Kidney glomerular epithelial cell (primary cell): ENCODE measurements at regions not wholly inside any gene's neighbourhood (a gene's known extent, or its start where the extent isn't known, plus 50 kb on each side); places are given as distances from the start of the nearest gene placed in this dataset.
"Not testable (repeated sequence)": the region's sequence is repeated elsewhere in the genome, so short reads cannot be mapped to it uniquely, and the experiment has no call there.

Experiments used
- DNase-seq: peaks from one replicate; lab custom pipeline; 2025; lab: John Stamatoyannopoulos, UW

- no peak for DNase-seq
These were observed 73.0 kb downstream of the GBP6 start for GRCh38 chr1:89436856-89437255.

GRCh38 chr1:89438301-89438700 lies 74.4 kb downstream of the GBP6 start:
- DNase-seq = not testable (repeated sequence)

- DNase-seq = no peak
These were observed 77.1 kb downstream of the GBP6 start for GRCh38 chr1:89440911-89441310.

- DNase-seq = no peak
These were observed 79.8 kb upstream of the LRRC8B start for GRCh38 chr1:89444791-89445190.

GRCh38 chr1:89451011-89451410 lies 73.6 kb upstream of the LRRC8B start:
- DNase-seq = peak; percentile 75

GRCh38 chr1:89453123-89453972 lies 71.3 kb upstream of the LRRC8B start:
- no peak for DNase-seq

- DNase-seq = peak; percentile 73
These were observed 69.6 kb upstream of the LRRC8B start for GRCh38 chr1:89454845-89455521.

GRCh38 chr1:89457046-89457445 lies 67.6 kb upstream of the LRRC8B start:
- DNase-seq = no peak

- no peak for DNase-seq
These were observed 65.5 kb upstream of the LRRC8B start for GRCh38 chr1:89459081-89459480.

- DNase-seq = no peak
These were observed 64.3 kb upstream of the LRRC8B start for GRCh38 chr1:89460325-89460724.

GRCh38 chr1:89462250-89462649 lies 62.4 kb upstream of the LRRC8B start:
- DNase-seq = no peak

GRCh38 chr1:89464008-89464407 lies 60.6 kb upstream of the LRRC8B start:
- DNase-seq = no peak

GRCh38 chr1:89465201-89465600 lies 59.4 kb upstream of the LRRC8B start:
- no peak for DNase-seq

GRCh38 chr1:89466307-89466930 lies 58.2 kb upstream of the LRRC8B start:
- DNase-seq = no peak

- no peak for DNase-seq
These were observed 52.4 kb upstream of the LRRC8B start for GRCh38 chr1:89472253-89472652.

- no peak for DNase-seq
These were observed 51.7 kb upstream of the LRRC8B start for GRCh38 chr1:89472886-89473417.
